ENCODE measurements at regions not wholly inside any gene's neighbourhood (a gene's known extent, or its start where the extent isn't known, plus 50 kb on each side); places are given as distances from the start of the nearest gene placed in this dataset.

DNA sequence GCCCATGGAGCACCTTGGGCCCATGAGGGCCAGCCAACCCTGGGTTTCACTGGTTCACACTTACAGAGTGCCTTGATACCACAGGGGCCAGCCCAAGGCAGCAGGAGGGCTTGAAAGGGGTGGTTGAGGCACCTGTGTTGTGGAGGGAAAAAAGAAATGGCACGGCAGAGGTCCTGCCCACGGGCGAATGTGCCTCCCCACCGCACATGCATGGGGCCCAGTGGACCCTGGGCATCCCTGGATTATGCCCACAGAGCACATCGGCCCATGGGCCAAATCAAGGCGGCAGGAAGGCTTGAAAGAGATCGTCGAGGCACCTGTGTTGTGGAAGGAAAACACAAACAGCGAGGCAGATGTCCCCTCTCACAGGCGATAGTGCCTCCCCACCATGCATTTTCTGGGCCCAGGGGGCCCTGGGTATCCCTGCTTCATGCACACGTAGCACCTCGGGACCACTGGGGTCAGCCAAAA, 378.1 kb downstream of the ALG10 start:
- Histone ChIP-seq H3K9me3 (peaks cover 0 to 2% of the 10 kb centered on the region in 2 donors), H3K4me3 (no peak overlapping the region), H3K36me3 (no peaks in the 10 kb centered on the region), H3K27ac (no peak overlapping the region), H3K4me1 (no peaks in the 10 kb centered on the region), H3K27me3 (no peaks in the 10 kb centered on the region)
- DNase-seq (ENCODE audit: low spot score) = no peak
- TF ChIP-seq, protein P1, sequence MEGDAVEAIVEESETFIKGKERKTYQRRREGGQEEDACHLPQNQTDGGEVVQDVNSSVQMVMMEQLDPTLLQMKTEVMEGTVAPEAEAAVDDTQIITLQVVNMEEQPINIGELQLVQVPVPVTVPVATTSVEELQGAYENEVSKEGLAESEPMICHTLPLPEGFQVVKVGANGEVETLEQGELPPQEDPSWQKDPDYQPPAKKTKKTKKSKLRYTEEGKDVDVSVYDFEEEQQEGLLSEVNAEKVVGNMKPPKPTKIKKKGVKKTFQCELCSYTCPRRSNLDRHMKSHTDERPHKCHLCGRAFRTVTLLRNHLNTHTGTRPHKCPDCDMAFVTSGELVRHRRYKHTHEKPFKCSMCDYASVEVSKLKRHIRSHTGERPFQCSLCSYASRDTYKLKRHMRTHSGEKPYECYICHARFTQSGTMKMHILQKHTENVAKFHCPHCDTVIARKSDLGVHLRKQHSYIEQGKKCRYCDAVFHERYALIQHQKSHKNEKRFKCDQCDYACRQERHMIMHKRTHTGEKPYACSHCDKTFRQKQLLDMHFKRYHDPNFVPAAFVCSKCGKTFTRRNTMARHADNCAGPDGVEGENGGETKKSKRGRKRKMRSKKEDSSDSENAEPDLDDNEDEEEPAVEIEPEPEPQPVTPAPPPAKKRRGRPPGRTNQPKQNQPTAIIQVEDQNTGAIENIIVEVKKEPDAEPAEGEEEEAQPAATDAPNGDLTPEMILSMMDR (IDR thresholded peaks at IDR 0.05) = no peak

DNA sequence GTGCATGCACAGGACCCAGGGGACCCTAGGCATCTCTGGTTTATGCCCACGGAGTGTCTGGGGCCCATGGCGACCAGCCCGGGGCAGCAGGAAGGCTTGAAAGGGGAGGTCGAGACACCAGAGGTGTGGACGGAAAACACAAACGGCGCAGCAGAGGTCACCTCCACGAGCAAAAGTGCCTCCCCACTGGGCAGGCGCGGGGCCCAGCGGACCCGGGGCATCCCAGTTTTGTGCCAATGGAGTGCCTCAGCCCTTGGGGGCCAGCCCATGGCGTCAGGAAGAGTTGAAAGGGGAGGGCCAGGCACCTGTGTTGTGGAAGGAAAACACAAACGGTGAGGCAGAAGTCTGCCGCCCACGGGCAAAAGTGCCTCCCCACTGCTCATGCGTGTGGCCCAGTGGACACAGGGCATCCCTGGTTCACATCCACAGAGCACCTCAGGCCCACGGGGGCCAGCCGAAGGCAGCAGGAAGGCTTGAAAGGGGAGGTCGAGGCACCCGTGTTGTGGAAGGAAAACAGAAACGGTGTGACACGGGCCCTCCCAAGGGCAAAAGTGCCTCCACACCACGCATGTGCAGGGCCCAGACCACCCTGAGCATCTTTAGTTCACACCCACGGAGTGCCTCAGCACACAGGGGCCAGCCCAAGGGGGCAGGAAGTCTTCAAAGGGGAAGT, 378.8 kb downstream of the ALG10 start:
- no peak overlapping the region for H3K27ac ChIP-seq
- H3K9me3 ChIP-seq = peaks cover 0 to 9% of the 10 kb centered on the region in 2 donors
- peak; percentile 34 for DNase-seq (ENCODE audit: low spot score)
- H3K36me3 ChIP-seq = no peaks in the 10 kb centered on the region
- H3K27me3 ChIP-seq = no peaks in the 10 kb centered on the region
- H3K4me3 ChIP-seq = no peak overlapping the region
- H3K4me1 ChIP-seq = no peaks in the 10 kb centered on the region
- TF ChIP-seq, protein P1 (IDR thresholded peaks at IDR 0.05) = no peak

DNA sequence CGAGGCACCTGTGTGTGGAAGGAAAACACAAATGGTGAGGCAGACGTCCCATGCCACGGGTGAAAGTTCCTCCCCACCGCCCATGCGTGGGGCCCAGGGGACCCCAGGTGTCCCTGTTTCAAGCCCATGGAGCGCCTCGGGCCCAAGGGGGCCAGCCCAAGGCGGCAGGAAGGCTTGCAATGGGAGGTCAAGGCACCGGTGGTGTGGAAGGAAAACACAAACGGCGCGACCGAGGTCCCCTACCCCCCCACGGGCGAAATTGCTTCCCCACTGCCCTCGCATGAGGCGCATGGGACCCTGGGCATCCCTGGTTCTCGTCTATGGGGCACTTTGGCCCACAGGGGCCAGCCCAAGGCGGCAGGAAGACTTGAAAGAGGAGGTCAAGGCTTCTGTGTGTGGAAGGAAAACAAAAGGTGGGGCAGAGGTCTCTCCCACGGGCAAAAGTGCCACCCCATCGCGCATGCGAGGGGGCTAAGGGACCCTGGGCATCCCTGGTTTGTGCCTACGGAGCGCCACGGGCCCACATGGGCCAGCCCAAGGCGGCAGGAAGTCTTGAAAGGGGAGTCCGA, 379.4 kb downstream of the ALG10 start:
- Histone ChIP-seq H3K4me1 (no peaks in the 10 kb centered on the region), H3K9me3 (peaks cover 0 to 15% of the 10 kb centered on the region in 2 donors), H3K27me3 (no peaks in the 10 kb centered on the region), H3K36me3 (no peaks in the 10 kb centered on the region), H3K27ac (no peak overlapping the region), H3K4me3 (no peak overlapping the region)
- DNase-seq (ENCODE audit: low spot score) = peak; percentile 34
- TF ChIP-seq, protein P1 (IDR thresholded peaks at IDR 0.05) = no peak

DNA sequence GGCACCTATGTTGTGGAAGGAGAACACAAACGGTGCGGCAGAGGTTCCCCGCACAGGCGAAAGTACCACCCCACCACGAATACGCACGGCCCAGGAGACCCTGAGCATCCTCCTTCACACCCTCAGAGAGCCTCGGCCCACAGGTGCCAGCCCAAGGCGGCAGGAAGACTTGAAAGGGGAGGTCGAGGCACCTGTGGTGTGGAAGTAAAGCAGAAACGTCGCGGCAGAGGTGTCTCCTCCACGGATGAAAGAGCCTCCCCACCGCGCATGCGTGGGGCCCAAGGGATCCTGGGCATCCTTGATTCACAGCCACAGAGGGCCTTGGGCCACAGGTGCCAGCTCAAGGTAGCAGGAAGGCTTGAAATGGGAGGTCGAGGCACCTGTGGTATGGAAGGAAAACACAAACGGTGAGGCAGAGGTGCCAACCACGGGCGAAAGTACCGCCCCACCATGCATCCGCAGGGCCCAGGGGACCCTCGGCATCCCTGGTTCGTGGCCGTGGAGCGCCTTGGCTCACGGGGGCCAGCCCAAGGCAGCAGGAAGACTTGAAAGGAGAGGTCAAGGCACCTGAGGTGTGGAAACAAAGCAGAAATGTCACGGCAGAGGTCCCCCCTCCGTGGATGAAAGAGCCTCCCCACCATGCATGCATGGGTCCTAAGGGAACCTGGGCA, 380.1 kb downstream of the ALG10 start:
- H3K27me3 ChIP-seq = no peaks in the 10 kb centered on the region
- peaks cover 0 to 22% of the 10 kb centered on the region in 2 donors for H3K9me3 ChIP-seq
- peak; percentile 28 for DNase-seq (ENCODE audit: low spot score)
- H3K4me1 ChIP-seq = no peaks in the 10 kb centered on the region
- no peaks in the 10 kb centered on the region for H3K36me3 ChIP-seq
- H3K4me3 ChIP-seq = no peak overlapping the region
- no peak overlapping the region for H3K27ac ChIP-seq
- TF ChIP-seq, protein P1 (IDR thresholded peaks at IDR 0.05) = no peak

DNA sequence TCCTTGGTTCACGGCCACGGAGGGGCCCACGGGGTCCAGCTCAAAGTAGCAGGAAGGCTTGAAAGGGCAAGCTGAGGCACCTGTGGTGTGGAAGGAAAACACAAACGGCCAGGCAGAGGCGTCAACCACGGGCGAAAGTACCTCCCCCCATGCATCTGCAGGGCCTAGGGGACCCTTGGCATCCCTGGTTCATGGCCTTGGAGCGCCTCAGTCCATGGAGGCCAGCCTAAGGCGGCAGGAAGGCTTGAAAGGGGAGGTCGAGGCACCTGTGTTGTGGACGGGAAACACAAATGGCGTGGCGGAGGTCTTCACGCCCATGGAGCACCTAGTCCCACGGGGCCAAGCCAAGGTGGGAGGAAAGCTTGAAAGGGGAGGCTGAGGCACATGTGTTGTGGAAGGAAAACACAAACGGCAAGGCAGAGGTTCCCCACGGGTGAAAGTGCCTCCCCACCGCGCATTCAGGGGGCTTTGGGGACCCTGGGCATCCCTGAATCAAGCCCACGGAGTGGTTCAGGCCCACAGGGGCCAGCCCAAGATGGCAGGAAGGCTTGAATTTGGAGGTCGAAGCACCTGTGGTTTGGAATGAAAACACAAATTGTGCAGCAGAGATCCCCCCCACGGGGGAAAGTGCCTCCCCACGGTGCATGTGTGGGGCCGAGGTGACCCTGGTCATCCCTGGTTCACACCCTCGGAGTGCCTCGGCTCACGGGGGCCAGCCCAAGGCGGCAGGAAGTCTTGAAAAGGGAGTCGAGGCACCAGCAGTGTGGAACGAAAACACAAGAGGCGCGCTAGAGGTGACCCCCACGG, 380.8 kb downstream of the ALG10 start:
- Histone ChIP-seq H3K4me3 (no peak overlapping the region), H3K36me3 (no peaks in the 10 kb centered on the region), H3K27me3 (no peaks in the 10 kb centered on the region), H3K27ac (no peak overlapping the region), H3K9me3 (peaks cover 0 to 29% of the 10 kb centered on the region in 2 donors), H3K4me1 (no peaks in the 10 kb centered on the region)
- TF ChIP-seq, protein P1 (IDR thresholded peaks at IDR 0.05) = no peak
- peak; percentile 28 for DNase-seq (ENCODE audit: low spot score)

Data from right atrium auricular region (tissue), 2 donors.